ENCODE measurements at regions not wholly inside any gene's neighbourhood (a gene's known extent, or its start where the extent isn't known, plus 50 kb on each side); places are given as distances from the start of the nearest gene placed in this dataset.
"Not testable (repeated sequence)": the region's sequence is repeated elsewhere in the genome, so short reads cannot be mapped to it uniquely, and the experiment has no call there.

DNA sequence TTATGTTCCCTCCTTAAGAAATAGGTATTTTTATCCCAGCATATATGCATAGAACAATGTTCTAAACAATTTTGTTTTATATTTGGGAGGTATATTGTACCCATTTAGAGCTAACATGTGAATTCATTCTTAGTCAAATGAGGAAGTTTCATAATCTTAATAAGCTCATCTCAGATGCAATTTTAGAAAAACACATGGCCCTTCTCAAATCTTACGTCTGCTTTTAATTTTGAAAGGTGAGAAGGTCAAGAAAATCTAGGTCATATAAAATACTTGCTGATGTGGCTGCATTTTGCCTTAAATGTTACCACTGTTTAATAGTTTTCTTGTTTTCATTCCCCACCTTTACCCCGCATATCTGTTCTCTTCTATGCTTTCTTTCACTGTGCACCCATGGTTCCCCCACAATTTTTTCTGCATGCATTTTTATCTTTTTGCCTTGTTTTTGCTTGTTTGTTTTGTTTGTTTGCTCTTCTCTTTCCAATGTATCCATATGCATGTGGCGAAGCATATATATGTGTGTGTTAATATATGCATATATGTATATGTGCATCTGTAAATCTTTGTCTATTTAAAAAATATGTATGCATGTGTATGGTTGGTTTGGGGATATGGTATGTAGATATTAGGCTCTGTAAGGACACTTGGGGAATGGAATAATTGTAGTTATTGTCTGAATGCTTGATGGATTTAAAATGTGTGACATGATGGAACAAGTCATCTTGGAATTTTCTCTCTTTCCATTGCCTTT, 317.1 kb downstream of the BCAT1 start:
- intact Hi-C loops (cut with DNase I) = no loop called here
- WGBS = 74% methylated on average over 3 of the region's 3 CpGs

DNA sequence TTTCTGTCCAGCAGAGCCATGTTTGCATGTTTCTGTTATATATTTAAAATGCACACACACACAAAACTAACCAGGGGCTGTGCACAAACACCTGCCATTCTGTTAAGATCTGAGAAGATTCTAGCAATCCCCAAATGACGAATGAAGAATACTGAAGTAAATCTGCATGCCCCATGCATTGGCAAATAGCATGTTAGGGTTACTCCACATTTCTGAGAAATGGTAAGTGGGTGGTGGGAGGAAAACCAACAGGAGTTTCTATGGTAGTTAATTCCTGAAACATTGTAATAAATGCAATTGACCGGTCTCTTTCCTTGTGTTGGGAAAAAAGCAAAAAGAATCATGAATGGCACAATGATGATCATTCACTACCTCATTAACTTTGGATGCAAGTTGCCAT, 318.0 kb downstream of the BCAT1 start:
- Histone ChIP-seq H3K9me3 (ENCODE audit: control insufficient read depth, low read length) (no peaks in the 10 kb centered on the region), H3K4me1 (ENCODE audit: control insufficient read depth, insufficient read depth, low read length) (no peaks in the 10 kb centered on the region), H3K4me3 (ENCODE audit: low read length) (no peak overlapping the region), H3K27me3 (ENCODE audit: control insufficient read depth, insufficient read depth) (no peaks in the 10 kb centered on the region), H3K27ac (ENCODE audit: low read length) (no peak overlapping the region)
- WGBS = 90% methylated on average over 2 of the region's 2 CpGs
- intact Hi-C loops (cut with DNase I) = no loop called here
- ATAC-seq (no peak), DNase-seq (no peak)

More for the DNA sequence above, 317.1 kb downstream of the BCAT1 start:
- Histone ChIP-seq H3K9me3 (ENCODE audit: control insufficient read depth, low read length) (no peaks in the 10 kb centered on the region), H3K4me1 (ENCODE audit: control insufficient read depth, insufficient read depth, low read length) (no peaks in the 10 kb centered on the region), H3K27me3 (ENCODE audit: control insufficient read depth, insufficient read depth) (no peaks in the 10 kb centered on the region), H3K4me3 (ENCODE audit: low read length) (no peak overlapping the region), H3K27ac (ENCODE audit: low read length) (no peak overlapping the region)
- ATAC-seq (no peak), DNase-seq (no peak)

DNA sequence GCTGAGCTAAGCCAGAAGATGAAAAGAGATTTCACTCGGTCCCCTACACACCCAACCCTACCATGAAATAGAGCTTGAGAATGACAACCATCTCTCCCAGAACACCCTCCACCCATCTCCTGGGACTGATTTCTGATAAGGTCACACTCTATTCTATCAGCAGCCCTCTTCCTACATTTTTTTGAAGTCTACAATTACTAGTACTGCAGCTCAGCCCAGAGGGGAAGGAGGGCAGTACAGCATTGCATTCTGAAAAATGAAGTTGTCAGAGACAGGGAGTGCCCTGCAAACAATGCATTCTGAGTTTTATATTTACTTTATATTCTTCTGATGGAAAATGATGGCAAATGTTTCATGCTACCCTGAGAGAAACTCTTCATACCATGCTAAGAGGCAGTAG, 318.5 kb downstream of the BCAT1 start:
- H3K27ac ChIP-seq (ENCODE audit: low read length) = no peak overlapping the region
- 75% methylated on average over 1 of the region's 1 CpG for whole genome bisulfite sequencing
- no peaks in the 10 kb centered on the region for H3K27me3 ChIP-seq (ENCODE audit: control insufficient read depth, insufficient read depth)
- no peak overlapping the region for H3K4me3 ChIP-seq (ENCODE audit: low read length)
- no peaks in the 10 kb centered on the region for H3K4me1 ChIP-seq (ENCODE audit: control insufficient read depth, insufficient read depth, low read length)
- H3K9me3 ChIP-seq (ENCODE audit: control insufficient read depth, low read length) = no peaks in the 10 kb centered on the region
- DNase-seq = no peak
- no peak for ATAC-seq
- intact Hi-C loops (cut with DNase I) = no loop called here

DNA sequence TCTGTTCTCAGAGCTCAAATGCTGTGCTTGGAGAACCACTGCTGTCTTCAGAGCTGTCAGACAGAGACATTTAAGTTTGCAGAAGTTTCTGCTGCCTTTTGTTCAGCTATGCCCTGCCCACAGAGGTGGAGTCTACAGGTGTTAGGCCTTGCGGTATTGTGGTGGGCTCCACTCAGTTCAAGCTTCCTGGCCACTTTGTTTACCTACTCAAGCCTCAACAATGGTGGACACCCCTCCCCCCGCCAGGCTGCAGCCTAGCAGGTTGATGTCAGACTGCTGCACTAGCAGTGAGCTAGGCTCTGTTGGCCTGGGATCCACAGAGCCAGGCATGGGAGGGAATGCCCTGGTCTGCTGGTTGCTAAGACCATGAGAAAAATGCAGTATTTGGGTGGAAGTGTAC, 323.8 kb downstream of the BCAT1 start:
- no peaks in the 10 kb centered on the region for H3K27me3 ChIP-seq (ENCODE audit: control insufficient read depth, insufficient read depth)
- no peak for ATAC-seq
- no peak overlapping the region for H3K27ac ChIP-seq (ENCODE audit: low read length)
- 85% methylated on average over 2 of the region's 2 CpGs for WGBS
- H3K9me3 ChIP-seq (ENCODE audit: control insufficient read depth, low read length) = no peaks in the 10 kb centered on the region
- H3K4me3 ChIP-seq (ENCODE audit: low read length) = no peak overlapping the region
- H3K4me1 ChIP-seq (ENCODE audit: control insufficient read depth, insufficient read depth, low read length) = no peaks in the 10 kb centered on the region
- intact Hi-C loops (cut with DNase I) = no loop called here
- no peak for DNase-seq

- H3K4me3 ChIP-seq (ENCODE audit: low read length); ATAC-seq; DNase-seq; H3K9me3 ChIP-seq (ENCODE audit: control insufficient read depth, low read length); H3K4me1 ChIP-seq (ENCODE audit: control insufficient read depth, insufficient read depth, low read length); H3K27ac ChIP-seq (ENCODE audit: low read length); H3K27me3 ChIP-seq (ENCODE audit: control insufficient read depth, insufficient read depth); intact Hi-C loops (cut with DNase I): not testable (repeated sequence)
- 95% methylated on average over 6 of the region's 6 CpGs for WGBS
Measured at GRCh38 chr12:24619954-24620353, 328.9 kb downstream of the BCAT1 start.

- intact Hi-C loops (cut with DNase I) = no loop called here
- H3K4me1 ChIP-seq (ENCODE audit: control insufficient read depth, insufficient read depth, low read length) = no peaks in the 10 kb centered on the region
- H3K27me3 ChIP-seq (ENCODE audit: control insufficient read depth, insufficient read depth) = no peaks in the 10 kb centered on the region
- H3K27ac ChIP-seq (ENCODE audit: low read length) = no peak overlapping the region
- ATAC-seq (no peak), DNase-seq (no peak)
- WGBS = 59% methylated on average over 5 of the region's 5 CpGs
- H3K9me3 ChIP-seq (ENCODE audit: control insufficient read depth, low read length) = no peaks in the 10 kb centered on the region
- no peak overlapping the region for H3K4me3 ChIP-seq (ENCODE audit: low read length)
Measured at GRCh38 chr12:24617471-24617870, 331.4 kb downstream of the BCAT1 start.

DNA sequence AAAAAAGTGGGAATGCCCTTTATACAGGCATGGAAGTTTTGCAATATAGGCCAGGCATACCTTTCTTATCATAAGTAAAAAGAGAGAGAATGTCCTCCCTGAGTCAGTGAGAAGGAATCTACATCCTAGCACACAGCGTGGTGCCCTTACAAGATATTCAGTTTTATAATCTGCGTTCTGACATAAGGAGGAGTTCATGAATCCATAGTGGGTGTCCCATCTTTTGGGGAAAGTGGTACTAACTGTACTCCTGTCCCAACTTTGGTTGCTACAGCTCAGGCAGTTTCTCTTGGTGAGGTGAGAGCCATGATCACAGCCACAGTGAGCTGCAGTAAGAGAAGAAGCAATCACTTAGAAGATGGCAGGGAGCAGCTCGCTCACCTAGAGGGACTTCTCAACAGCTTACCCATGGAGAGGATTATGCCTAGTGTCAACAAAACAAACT, 332.9 kb downstream of the BCAT1 start:
- Histone ChIP-seq H3K4me3 (ENCODE audit: low read length) (no peak overlapping the region), H3K27ac (ENCODE audit: low read length) (no peak overlapping the region), H3K27me3 (ENCODE audit: control insufficient read depth, insufficient read depth) (no peaks in the 10 kb centered on the region), H3K9me3 (ENCODE audit: control insufficient read depth, low read length) (no peaks in the 10 kb centered on the region), H3K4me1 (ENCODE audit: control insufficient read depth, insufficient read depth, low read length) (no peaks in the 10 kb centered on the region)
- intact Hi-C loops (cut with DNase I) = no loop called here
- DNase-seq (no peak), ATAC-seq (no peak)
- WGBS = 65% methylated on average over 3 of the region's 3 CpGs

DNA sequence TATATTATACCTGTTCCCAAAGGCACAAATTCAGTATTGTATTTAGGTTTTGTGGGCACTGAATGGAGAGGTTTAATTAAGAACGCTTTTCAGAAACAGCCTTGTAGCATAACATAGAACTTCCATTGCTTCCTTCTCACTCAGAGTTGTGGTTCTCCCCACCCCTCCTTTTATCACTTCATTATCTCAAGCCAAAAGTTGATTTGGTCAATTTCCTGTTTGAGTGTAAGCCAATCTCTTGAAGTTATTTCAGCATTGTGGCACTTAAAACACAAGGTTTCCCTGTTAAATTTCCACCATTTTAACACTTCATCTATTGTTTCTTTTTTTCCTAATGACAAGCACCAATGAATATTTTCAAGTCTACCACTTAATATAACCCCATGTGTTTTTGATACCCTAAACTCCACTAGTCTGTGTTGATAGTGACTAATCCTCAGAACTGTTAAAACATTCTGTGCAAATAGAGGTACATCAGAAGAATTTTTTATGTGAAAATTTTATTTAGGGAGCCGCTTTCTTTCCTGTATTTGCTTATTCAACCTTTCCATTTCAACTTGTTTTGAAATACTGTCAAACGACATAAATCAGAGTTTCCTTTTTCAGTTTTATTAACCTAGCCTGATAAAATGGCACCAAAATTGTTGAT, 340.1 kb downstream of the BCAT1 start:
- no peak overlapping the region for H3K4me3 ChIP-seq (ENCODE audit: low read length)
- DNase-seq (no peak), ATAC-seq (no peak)
- WGBS = 55% methylated on average over 3 of the region's 3 CpGs
- intact Hi-C loops (cut with DNase I) = no loop called here
- no peaks in the 10 kb centered on the region for H3K9me3 ChIP-seq (ENCODE audit: control insufficient read depth, low read length)
- H3K27ac ChIP-seq (ENCODE audit: low read length) = no peak overlapping the region
- H3K27me3 ChIP-seq (ENCODE audit: control insufficient read depth, insufficient read depth) = no peaks in the 10 kb centered on the region
- H3K4me1 ChIP-seq (ENCODE audit: control insufficient read depth, insufficient read depth, low read length) = no peaks in the 10 kb centered on the region

- Histone ChIP-seq H3K9me3 (ENCODE audit: control insufficient read depth, low read length) (no peaks in the 10 kb centered on the region), H3K4me1 (ENCODE audit: control insufficient read depth, insufficient read depth, low read length) (no peaks in the 10 kb centered on the region), H3K27ac (ENCODE audit: low read length) (no peak overlapping the region), H3K27me3 (ENCODE audit: control insufficient read depth, insufficient read depth) (no peaks in the 10 kb centered on the region), H3K4me3 (ENCODE audit: low read length) (no peak overlapping the region)
- DNase-seq (no peak), ATAC-seq (no peak)
- 67% methylated on average over 1 of the region's 1 CpG for WGBS
- intact Hi-C loops (cut with DNase I) = no loop called here
Measured at GRCh38 chr12:24608108-24608507, 340.8 kb downstream of the BCAT1 start.

- no peaks in the 10 kb centered on the region for H3K4me1 ChIP-seq (ENCODE audit: control insufficient read depth, insufficient read depth, low read length)
- no peaks in the 10 kb centered on the region for H3K9me3 ChIP-seq (ENCODE audit: control insufficient read depth, low read length)
- no peaks in the 10 kb centered on the region for H3K27me3 ChIP-seq (ENCODE audit: control insufficient read depth, insufficient read depth)
- 81% methylated on average over 4 of the region's 4 CpGs for WGBS
- DNase-seq (no peak), ATAC-seq (no peak)
- no peak overlapping the region for H3K4me3 ChIP-seq (ENCODE audit: low read length)
- no peak overlapping the region for H3K27ac ChIP-seq (ENCODE audit: low read length)
- intact Hi-C loops (cut with DNase I) = no loop called here
Measured at GRCh38 chr12:24605916-24606315, 343.0 kb downstream of the BCAT1 start.

DNA sequence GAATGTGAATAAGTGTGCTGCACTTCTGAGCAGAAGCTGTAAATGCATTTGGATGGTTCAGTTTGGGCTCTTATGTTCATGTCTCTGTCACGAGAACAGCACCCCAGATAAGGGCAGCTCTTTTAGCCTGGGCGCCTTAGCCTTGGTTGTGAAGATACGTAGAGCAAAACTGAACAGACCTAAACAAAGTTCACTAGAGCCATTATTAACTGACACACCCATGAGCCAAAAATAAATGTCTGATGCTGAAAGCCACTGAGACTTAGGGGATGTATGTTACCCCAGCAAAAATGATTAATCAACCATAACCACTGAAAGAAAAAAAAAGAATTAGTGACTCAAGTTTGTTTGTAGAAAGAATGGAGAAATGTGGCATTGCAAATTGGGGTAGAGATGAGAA, 343.4 kb downstream of the BCAT1 start:
- Histone ChIP-seq H3K9me3 (ENCODE audit: control insufficient read depth, low read length) (no peaks in the 10 kb centered on the region), H3K27me3 (ENCODE audit: control insufficient read depth, insufficient read depth) (no peaks in the 10 kb centered on the region), H3K27ac (ENCODE audit: low read length) (no peak overlapping the region), H3K4me1 (ENCODE audit: control insufficient read depth, insufficient read depth, low read length) (no peaks in the 10 kb centered on the region), H3K4me3 (ENCODE audit: low read length) (no peak overlapping the region)
- intact Hi-C loops (cut with DNase I) = no loop called here
- ATAC-seq = no peak
- 40% methylated on average over 3 of the region's 3 CpGs for WGBS
- no peak for DNase-seq
